ENCODE measurements at regions not wholly inside any gene's neighbourhood (a gene's known extent, or its start where the extent isn't known, plus 50 kb on each side); places are given as distances from the start of the nearest gene placed in this dataset.

GRCh38 chr5:53291047-53291446, 181.5 kb upstream of the MOCS2 start:
- TF ChIP-seq CTCF (conservative IDR thresholded peaks at IDR 0.05; ENCODE audit: low read depth, low read length) (no peak), EZH2phosphoT487 (IDR thresholded peaks at IDR 0.05; ENCODE audit: borderline replicate concordance, low read length) (no peak), EZH2 (IDR thresholded peaks at IDR 0.05; ENCODE audit: low read length, unreplicated experiment) (no peak)

Measured in PC-3 (cell line).